Renal cortex interstitium (tissue), 11 donors: ENCODE measurements at regions not wholly inside any gene's neighbourhood (a gene's known extent, or its start where the extent isn't known, plus 50 kb on each side); places are given as distances from the start of the nearest gene placed in this dataset.
"Not testable (repeated sequence)": the region's sequence is repeated elsewhere in the genome, so short reads cannot be mapped to it uniquely, and the experiment has no call there.

Experiments used
- DNase-seq, 11 donors: peaks; one replicate each; pipeline ENCODE4 v3.0.0-alpha.2; 2013; ENCODE audit warnings: low read depth in 9 of 11, low spot score in 4 of 11; ENCODE audit errors: extremely low read depth in 1 of 11

- no peak for DNase-seq
These were observed 101.8 kb upstream of the C1QTNF7 start for GRCh38 chr4:15325987-15326386.

- peak in 9 of 11 donors; percentile 42 to 82 (median 69) for DNase-seq
These were observed 100.2 kb upstream of the C1QTNF7 start for GRCh38 chr4:15327311-15328298.

DNA sequence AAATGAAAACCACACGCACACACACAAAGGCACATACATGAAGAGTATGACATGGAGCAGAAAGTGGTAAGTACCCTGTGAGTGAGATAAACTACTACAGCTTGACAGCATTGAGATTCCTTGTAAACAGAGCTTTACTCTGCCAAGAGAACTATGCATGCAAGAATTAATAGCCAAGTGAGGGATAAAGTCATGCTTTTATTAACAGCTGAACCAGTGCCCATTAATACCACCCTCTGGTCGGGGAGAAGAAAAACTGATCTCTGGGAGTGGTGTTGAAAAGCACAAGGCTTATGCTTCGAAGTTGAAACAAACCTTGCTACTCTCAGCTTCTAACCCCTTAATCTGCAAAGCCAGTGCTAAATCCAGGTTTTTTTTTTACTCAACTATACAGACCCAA is 95.9 kb upstream of the C1QTNF7 start:
- DNase-seq: no peak

DNA sequence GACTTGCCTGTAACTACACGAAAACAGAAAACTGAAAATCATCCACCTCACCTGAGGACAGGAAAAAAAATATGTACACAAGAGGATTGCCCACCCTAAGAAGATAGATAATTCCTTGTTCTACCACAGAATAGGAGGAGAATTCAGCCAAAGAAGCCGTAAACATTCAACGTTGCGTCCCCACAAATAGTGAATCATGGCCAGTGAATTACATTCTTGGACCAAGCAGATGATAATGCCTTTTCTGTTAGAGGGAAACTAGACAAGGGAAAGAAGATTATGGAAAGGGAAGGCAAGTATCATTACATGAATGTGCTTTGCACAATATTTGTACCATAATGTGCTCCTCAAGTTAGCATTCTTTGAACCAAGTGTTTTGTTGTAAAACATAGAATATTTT is 95.5 kb upstream of the C1QTNF7 start:
- no peak for DNase-seq

DNA sequence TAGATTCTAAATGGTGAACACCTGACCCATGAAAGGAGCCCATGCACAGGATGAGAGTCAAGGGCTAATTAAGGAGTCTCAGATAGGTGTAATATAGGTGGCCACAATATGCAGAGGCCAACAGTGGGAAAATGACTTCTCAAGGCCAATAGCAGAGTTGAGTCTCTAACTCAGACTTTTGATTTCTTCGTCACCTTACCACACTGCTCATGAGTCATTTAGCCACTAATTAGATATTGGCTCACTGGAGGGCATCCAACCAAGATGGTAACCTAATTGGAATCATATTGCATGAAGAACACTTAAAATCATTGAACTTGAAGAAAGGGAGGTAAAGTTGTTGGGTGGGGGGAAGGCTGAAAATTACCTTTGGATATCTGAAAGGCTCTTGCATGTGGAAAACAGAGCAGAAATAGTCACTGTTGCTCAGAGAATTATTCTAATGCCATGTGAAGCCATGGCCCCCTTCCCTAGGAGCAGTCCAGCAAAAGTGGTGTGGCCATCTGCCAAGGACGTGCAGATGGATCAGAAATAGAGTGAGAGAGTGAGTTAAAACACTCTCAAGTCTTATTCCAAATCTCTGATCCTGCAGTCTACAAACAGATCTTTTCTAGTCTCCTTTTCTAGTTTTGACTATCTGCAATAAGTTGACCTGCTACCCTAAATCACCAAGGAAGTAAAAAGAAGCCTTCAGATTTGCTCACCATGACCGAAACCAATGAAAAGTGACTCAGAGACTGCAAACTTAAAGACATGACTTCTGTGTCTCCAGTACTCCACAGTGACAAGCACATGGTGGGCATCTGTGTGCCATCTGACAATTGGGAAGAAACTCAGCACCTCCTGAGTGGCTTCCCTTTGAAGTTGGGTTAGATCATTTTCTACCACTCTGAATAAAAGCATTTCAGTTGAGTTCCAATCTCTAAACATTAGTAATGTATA is 93.9 kb upstream of the C1QTNF7 start:
- DNase-seq: no peak

GRCh38 chr4:15336410-15337167 is 91.2 kb upstream of the C1QTNF7 start:
- no peak for DNase-seq

- not testable (repeated sequence) for DNase-seq
These were observed 90.6 kb upstream of the C1QTNF7 start for GRCh38 chr4:15337168-15337657.

- DNase-seq: peak in 3 of 11 donors; percentile 67 to 76 (median 70)
These were observed 88.1 kb upstream of the C1QTNF7 start for GRCh38 chr4:15339737-15340136.

- no peak for DNase-seq
These were observed 87.5 kb upstream of the C1QTNF7 start for GRCh38 chr4:15340332-15340731.

- DNase-seq: no peak
These were observed 86.7 kb upstream of the C1QTNF7 start for GRCh38 chr4:15340902-15341732.

DNA sequence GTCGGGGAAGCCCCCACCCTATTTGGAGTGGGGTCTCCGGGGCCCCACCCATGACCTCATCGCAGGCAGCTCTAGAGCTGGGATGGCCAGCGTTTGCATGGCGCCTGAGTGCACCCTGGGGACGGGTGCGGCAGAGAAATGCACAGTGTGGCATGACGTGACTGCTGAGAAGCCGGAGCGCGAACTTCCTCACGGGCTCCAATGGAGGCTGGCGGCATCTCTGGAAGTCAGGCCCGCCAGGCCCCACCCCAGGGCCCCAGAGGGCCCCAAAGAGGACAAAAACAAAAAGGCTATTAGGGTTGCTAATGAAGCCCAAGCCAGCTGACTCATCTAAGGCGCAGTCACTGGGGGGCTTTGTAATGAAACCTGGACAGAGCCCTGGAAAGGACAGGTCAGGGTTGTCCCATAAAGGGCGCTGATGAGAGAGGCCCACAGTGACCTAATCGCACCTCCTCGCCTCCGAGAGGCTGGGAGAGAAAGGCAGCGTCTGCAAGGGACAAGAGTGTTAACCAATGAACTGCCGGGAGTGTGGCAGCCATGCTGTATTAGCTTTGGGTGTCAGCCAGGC is 86.0 kb upstream of the C1QTNF7 start:
- no peak for DNase-seq

GRCh38 chr4:15343000-15343399 is 84.8 kb upstream of the C1QTNF7 start:
- DNase-seq: no peak

DNA sequence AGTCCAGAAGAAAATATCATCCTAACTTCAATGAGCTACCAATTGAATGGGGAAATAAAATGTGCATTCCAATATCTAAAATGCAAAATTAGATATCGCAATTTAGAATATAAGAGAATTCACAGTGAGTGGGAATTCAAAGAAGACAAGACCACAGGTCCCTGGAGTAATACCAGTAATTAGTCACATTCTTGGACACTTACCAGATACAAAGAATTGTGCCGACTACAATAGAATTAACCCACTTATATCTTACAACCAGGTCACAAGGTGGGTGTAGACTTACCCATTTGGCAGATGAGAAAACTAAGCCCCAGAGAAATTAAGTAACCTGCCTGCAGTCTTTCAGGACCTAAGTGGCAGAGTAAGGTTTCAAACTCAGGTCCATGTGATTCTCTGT is 84.3 kb upstream of the C1QTNF7 start:
- no peak for DNase-seq

GRCh38 chr4:15344041-15344440 is 83.8 kb upstream of the C1QTNF7 start:
- DNase-seq: no peak

- no peak for DNase-seq
These were observed 82.7 kb upstream of the C1QTNF7 start for GRCh38 chr4:15345134-15345533.

DNA sequence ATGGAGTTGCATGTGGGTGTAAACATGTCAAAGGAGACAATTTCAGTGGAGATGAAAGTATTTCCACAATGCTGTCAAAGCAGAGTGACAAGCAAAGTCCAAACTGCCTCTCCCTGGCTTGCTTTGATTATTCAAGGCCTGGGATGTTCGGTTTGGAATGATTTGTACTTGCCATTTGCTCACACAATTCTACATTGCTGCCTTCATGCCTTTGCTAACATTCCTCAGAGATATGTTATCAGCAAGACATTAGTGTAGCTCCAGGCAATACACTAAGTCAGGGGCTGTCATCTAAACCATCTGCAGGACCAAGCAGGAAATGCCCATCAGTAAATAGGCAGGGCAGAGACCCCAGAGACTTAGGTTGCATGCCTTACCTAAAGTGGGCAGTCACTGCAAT is 79.6 kb upstream of the C1QTNF7 start:
- no peak for DNase-seq

DNA sequence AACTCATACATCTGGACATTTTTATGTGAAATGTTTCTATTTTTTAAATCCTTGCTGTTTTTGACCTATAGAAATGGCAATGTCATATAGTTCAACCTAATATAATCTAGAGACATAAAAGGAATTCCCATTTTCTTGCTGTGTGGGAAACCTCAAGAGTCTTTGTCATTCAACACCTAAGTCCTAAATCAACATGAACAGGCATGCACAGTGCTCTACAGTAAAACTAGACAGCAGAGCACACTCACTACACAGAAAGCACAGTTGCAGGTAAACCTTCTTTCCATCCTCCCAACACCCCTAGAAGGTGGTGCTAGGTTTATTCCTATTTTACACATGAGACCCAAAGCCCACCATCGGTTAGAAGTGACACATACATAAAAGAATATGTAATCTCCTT is 79.1 kb upstream of the C1QTNF7 start:
- no peak for DNase-seq

DNA sequence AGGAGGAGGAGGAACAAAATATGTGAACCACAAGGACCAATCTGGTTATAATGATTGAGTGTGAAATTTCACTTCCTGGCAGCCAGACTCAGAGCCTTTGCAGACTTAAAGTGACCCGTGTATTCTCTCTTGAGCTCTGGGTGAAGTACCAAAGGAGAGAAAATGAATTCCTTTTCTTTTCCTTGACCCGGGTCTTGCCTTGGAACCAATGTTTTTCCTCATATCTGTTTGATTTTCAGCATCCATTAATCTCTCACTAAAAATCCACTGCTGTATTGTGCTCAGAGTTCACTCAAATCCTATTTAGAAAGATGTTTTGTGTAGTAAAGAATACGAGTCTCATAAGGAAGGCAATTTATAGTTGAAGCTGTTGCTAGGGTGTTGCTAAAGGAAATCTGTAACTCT is 78.3 kb upstream of the C1QTNF7 start:
- DNase-seq: no peak
